Ishikawa (cell line): ENCODE measurements at regions not wholly inside any gene's neighbourhood (a gene's known extent, or its start where the extent isn't known, plus 50 kb on each side); places are given as distances from the start of the nearest gene placed in this dataset.

Experiments used
- CEBPB ChIP-seq: IDR thresholded peaks from 2 replicates; pipeline ENCODE4 v1.6.1; 2012
- CREB1 ChIP-seq: IDR thresholded peaks from 2 replicates; pipeline ENCODE4 v1.6.1; 2012; ENCODE audit warnings: low read depth
- EGR1 ChIP-seq: IDR thresholded peaks from 2 replicates; pipeline ENCODE4 v1.6.1; 2012
- EP300 ChIP-seq: IDR thresholded peaks from 2 replicates; pipeline ENCODE4 v1.6.1; 2012; ENCODE audit warnings: borderline replicate concordance
- FOXM1 ChIP-seq: IDR thresholded peaks from 2 replicates; pipeline ENCODE4 v1.6.1; 2012; ENCODE audit warnings: low read depth, borderline replicate concordance
- NFIC ChIP-seq: IDR thresholded peaks from 2 replicates; pipeline ENCODE4 v1.6.1; 2012
- RAD21 ChIP-seq: IDR thresholded peaks from 2 replicates; pipeline ENCODE4 v1.6.1; 2012; ENCODE audit warnings: low read depth
- TAF1 ChIP-seq: IDR thresholded peaks from 2 replicates; pipeline ENCODE4 v1.6.1; 2012; ENCODE audit warnings: low read depth, mild to moderate bottlenecking
- TCF12 ChIP-seq: IDR thresholded peaks from 2 replicates; pipeline ENCODE4 v1.6.1; 2012; ENCODE audit warnings: low read depth
- TEAD4 ChIP-seq: IDR thresholded peaks from 2 replicates; pipeline ENCODE4 v1.6.1; 2012
- YY1 ChIP-seq: IDR thresholded peaks from 2 replicates; pipeline ENCODE4 v1.6.1; 2012; ENCODE audit warnings: low read depth
- ZBTB7A ChIP-seq: IDR thresholded peaks from 2 replicates; pipeline ENCODE4 v1.6.1; 2012; ENCODE audit warnings: low read depth
- TF ChIP-seq, protein P1 (sequence below): IDR thresholded peaks from 2 replicates; pipeline ENCODE4 v1.6.1; 2012
- TF ChIP-seq, protein P2 (sequence below): IDR thresholded peaks from 2 replicates; pipeline ENCODE4 v1.6.1; 2012
- TF ChIP-seq, protein P3 (sequence below): IDR thresholded peaks from 2 replicates; pipeline ENCODE4 v1.6.1; 2012; ENCODE audit warnings: low read depth, mild to moderate bottlenecking

DNA sequence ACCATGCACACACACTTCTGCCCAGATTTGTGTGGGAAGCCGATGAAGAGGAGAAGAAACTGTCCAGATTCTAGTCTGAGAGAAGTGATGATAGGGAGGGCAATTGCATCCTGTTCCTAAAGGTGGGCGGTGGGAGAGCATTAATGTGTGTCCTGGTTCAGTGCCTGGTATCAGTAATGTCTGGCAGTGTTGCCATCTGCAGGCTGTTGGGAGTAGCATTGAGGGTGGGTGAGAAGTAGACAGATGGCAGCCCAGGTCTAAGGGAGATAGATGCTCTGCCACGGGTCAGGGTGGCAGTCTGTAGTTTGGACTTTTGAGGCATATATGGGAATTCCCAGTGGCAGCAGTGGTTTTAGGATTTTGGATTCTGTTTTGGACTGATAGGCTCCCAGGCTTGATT is 156.4 kb downstream of the ETNK1 start:
- TF ChIP-seq ZBTB7A (no peak), TEAD4 (no peak), NFIC (no peak), RAD21 (no peak), CREB1 (no peak), EP300 (no peak), FOXM1 (no peak)
- TF ChIP-seq, protein P1, sequence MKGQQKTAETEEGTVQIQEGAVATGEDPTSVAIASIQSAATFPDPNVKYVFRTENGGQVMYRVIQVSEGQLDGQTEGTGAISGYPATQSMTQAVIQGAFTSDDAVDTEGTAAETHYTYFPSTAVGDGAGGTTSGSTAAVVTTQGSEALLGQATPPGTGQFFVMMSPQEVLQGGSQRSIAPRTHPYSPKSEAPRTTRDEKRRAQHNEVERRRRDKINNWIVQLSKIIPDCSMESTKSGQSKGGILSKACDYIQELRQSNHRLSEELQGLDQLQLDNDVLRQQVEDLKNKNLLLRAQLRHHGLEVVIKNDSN, result no peak
- TF ChIP-seq, protein P2, sequence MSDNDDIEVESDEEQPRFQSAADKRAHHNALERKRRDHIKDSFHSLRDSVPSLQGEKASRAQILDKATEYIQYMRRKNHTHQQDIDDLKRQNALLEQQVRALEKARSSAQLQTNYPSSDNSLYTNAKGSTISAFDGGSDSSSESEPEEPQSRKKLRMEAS, result no peak

DNA sequence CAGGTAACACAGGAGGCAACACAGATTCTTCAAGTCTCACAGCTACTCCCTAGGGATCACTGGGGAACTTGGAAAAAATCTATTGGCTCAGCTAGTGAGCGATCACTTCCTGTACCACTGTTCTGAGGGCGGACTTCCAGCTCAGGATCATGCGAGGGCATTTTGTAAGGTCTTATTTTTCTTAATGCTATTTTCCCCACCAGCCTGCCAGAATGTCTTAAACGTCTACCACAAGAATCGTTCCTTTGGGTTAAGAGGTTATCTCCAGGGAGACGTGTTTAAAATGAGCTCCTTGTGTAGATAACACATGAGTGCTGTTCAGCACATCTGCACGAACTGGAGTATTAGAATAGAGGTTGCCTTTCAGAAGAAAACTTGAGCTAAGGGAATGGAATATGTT is 162.6 kb downstream of the ETNK1 start:
- no peak for TF ChIP-seq YY1

DNA sequence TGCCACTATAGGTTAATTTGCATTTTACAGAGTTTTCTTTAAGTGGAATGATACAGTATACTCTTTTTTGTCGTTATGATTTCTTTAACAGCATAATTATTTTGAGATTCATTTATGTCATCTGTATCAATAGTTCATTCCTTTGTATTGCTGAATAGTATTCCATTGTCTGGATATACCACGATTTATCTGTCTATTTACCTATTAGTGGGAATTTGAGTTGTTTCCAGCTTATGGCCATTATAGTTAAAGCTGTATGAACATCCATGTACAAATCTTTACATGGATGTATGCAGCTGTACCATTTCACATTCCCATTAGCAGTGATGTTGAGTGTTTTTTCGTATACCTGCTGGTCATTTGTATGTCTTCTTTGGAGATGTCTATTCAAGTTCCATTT is 163.9 kb downstream of the ETNK1 start:
- TF ChIP-seq TCF12 (no peak), EP300 (no peak), CEBPB (no peak), CREB1 (no peak), NFIC (no peak), TAF1 (no peak), RAD21 (no peak), ZBTB7A (no peak)
- TF ChIP-seq, protein P1, result no peak
- TF ChIP-seq, protein P2, result no peak

DNA sequence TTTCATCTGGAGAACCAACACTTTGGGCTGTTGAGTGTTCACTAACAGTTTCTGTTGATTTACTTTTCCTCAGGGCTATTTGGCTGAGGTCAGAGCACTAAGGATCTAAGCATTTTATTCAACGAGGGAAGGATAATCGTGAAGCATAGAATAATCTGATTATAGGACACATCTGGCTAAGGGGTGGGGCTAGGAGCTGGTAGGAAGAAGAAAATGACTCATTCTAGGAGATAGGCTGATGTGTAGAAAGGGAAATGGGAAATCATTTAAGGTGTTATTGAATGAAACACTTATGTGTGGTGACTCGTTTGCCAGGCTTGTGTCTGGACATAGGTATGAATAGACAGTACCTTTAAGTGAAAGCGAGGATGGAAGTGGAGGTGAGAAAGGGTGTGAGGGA is 167.2 kb downstream of the ETNK1 start:
- TF ChIP-seq, protein P2, result no peak
- TF ChIP-seq, protein P3, sequence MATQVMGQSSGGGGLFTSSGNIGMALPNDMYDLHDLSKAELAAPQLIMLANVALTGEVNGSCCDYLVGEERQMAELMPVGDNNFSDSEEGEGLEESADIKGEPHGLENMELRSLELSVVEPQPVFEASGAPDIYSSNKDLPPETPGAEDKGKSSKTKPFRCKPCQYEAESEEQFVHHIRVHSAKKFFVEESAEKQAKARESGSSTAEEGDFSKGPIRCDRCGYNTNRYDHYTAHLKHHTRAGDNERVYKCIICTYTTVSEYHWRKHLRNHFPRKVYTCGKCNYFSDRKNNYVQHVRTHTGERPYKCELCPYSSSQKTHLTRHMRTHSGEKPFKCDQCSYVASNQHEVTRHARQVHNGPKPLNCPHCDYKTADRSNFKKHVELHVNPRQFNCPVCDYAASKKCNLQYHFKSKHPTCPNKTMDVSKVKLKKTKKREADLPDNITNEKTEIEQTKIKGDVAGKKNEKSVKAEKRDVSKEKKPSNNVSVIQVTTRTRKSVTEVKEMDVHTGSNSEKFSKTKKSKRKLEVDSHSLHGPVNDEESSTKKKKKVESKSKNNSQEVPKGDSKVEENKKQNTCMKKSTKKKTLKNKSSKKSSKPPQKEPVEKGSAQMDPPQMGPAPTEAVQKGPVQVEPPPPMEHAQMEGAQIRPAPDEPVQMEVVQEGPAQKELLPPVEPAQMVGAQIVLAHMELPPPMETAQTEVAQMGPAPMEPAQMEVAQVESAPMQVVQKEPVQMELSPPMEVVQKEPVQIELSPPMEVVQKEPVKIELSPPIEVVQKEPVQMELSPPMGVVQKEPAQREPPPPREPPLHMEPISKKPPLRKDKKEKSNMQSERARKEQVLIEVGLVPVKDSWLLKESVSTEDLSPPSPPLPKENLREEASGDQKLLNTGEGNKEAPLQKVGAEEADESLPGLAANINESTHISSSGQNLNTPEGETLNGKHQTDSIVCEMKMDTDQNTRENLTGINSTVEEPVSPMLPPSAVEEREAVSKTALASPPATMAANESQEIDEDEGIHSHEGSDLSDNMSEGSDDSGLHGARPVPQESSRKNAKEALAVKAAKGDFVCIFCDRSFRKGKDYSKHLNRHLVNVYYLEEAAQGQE, result no peak
- TF ChIP-seq EP300, result no peak

DNA sequence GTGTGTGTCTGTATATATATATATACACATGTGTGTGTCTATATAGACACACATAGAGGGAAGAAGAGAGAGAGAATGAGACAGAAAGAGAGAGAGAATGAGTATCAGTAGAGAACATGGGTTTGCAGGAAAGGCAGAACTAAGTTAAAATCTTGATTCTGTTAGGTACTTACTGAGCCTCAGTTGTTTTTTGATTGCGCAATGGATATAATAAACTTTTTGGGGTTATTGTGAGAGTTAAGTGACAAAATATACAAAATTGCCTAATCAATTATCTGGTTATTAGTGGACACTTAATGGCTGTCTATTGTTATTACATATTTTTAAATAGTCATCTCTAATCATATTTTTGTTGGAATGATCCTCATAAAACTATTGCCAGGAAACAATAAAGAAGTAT is 169.0 kb downstream of the ETNK1 start:
- TF ChIP-seq CEBPB, result peak; percentile 89
- no peak for TF ChIP-seq YY1

DNA sequence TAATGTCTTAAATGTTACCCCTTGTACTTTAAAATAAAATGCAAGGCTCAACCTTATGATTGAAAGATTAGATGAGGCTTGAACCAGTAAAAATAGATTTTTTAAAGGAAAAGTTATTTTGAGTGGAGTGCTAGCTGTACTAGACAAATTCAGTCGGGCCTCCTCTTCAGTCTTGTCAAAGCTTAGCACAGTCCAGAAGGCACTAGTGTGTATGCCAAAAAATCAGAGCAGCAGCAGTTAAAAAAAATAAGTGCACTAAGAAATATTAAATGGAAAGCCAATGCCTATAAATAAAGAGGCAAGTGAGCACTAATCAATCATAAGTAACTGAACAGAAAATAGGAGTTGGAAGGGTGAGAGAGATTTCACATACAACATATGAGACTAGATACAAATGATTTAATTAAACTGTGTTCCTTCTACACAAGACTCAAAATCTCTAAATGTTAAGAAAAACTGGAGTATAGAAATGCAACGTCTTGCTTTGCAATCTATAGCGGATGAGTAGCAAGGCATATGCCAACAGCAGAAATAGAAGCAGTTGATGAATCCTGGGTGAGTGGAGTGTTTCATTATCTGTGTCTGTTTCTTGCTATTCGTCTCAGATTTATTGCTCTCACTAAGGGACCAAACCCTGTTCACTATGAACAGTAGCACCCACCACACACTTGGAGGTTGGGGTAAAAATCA is 172.1 kb downstream of the ETNK1 start:
- TF ChIP-seq RAD21 (no peak), TAF1 (no peak)

DNA sequence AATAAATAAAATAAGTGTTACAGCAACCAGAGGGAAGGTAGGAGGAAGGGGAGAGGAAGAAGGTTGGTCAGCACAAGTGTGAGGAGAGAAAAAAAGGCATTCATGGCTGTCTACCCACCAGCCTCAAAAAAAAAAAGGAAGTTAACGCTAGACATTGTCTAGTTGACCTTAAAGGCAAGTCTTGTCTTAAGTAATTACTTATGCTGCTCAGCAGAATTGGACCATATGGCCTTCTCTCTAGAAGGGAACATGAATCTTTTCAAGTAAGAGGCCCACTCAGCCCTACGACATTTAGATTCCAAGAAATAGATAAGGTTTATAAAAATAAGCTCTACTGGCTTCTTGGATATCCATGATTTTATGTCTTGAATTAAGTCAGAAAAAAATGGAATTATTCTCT is 172.7 kb downstream of the ETNK1 start:
- TF ChIP-seq CREB1, result no peak
- no peak for TF ChIP-seq TAF1
- TF ChIP-seq, protein P2, result no peak
- no peak for TF ChIP-seq TEAD4
- TF ChIP-seq, protein P3, result no peak

DNA sequence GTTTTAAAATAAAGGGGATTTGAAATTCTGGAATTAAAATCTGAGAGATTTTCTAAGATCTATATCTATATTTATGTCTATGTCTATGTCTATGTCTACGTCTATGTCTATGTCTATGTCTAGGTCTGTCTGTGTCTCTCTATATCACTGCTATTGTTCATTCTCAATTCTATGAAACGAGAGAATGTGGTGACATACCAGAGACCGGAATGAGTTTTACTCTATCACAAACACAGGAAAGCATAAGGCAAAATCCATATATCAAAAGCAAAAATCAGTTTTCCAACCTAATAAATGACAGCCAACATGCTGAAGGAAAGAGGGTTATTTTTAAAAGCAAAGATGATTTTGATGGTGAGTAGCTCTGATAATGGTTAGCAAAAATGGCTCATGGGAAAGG is 173.1 kb downstream of the ETNK1 start:
- TF ChIP-seq RAD21 (no peak), ZBTB7A (no peak), EP300 (no peak), TAF1 (no peak), NFIC (no peak), EGR1 (no peak), CREB1 (no peak), CEBPB (no peak), YY1 (no peak), FOXM1 (no peak), TEAD4 (no peak), TCF12 (no peak)
- TF ChIP-seq, protein P3, result no peak
- TF ChIP-seq, protein P1, result no peak
- TF ChIP-seq, protein P2, result no peak
